Colonic mucosa (tissue), 4 donors: ENCODE measurements at regions not wholly inside any gene's neighbourhood (a gene's known extent, or its start where the extent isn't known, plus 50 kb on each side); places are given as distances from the start of the nearest gene placed in this dataset.

ENCODE experiments used
- DNase-seq: peaks from one replicate; pipeline ENCODE4 v3.0.0-alpha.2; 2020
- H3K27ac ChIP-seq: fragments of 200-600 bp; one replicate; pipeline ENCODE4 v1.8.0; 2021
- H3K27me3 ChIP-seq: fragments of 200-600 bp; one replicate; pipeline ENCODE4 v1.8.0; 2021
- H3K36me3 ChIP-seq: fragments of 200-600 bp; one replicate; pipeline ENCODE4 v1.8.0; 2021
- H3K4me1 ChIP-seq: fragments of 200-600 bp; one replicate; pipeline ENCODE4 v1.8.0; 2021; ENCODE audit warnings: mild to moderate bottlenecking
- H3K4me3 ChIP-seq: fragments of 200-600 bp; one replicate; pipeline ENCODE4 v1.8.0; 2021
- H3K9ac ChIP-seq, 2 donors: one replicate each; pipeline ENCODE4 v1.7.0; 2013; ENCODE audit warnings: control low read depth in 2 of 2, low read depth in 2 of 2, low read length in 2 of 2
- H3K9me3 ChIP-seq: fragments of 200-600 bp; one replicate; pipeline ENCODE4 v1.8.0; 2021
- CTCF ChIP-seq: fragments of 200-600 bp; IDR thresholded peaks from one replicate; pipeline ENCODE4 v1.8.0; 2022; ENCODE audit warnings: antibody characterized with exemption, mild to moderate bottlenecking
- intact Hi-C: fragments of 100-400 bp; cut with DNase I; formaldehyde crosslinking; loops from one replicate; pipeline ENCODE4 v1.14.1; 2022
- donor health status: healthy.
- donor health status: DM: no; HTN: no; CAD: no.
- donor health status: DM: no; HTN: no; CAD: no.

- no peaks in the 10 kb centered on the region for H3K36me3 ChIP-seq
- no peak overlapping the region for H3K9ac ChIP-seq
- H3K4me3 ChIP-seq, result no peak overlapping the region
- no peak for TF ChIP-seq CTCF
- no peaks in the 10 kb centered on the region for H3K27me3 ChIP-seq
- no peak for DNase-seq
- no peaks in the 10 kb centered on the region for H3K9me3 ChIP-seq
- H3K4me1 ChIP-seq, result no peaks in the 10 kb centered on the region
- H3K27ac ChIP-seq, result no peak overlapping the region
- intact Hi-C loops, result no loop called here
Observed at GRCh38 chr2:215847056-215847455, 166.3 kb downstream of the MREG start.

GRCh38 chr2:215845839-215846586 lies 167.3 kb downstream of the MREG start:
- no peaks in the 10 kb centered on the region for H3K9me3 ChIP-seq
- intact Hi-C loops, result no loop called here
- H3K27me3 ChIP-seq, result no peaks in the 10 kb centered on the region
- no peak for DNase-seq
- H3K36me3 ChIP-seq, result no peaks in the 10 kb centered on the region
- H3K27ac ChIP-seq, result no peak overlapping the region
- no peak for TF ChIP-seq CTCF
- no peak overlapping the region for H3K9ac ChIP-seq
- H3K4me1 ChIP-seq, result peaks cover 3% of the 10 kb centered on the region
- no peak overlapping the region for H3K4me3 ChIP-seq

GRCh38 chr2:215843579-215843978 lies 169.8 kb downstream of the MREG start:
- H3K4me3 ChIP-seq, result no peak overlapping the region
- H3K27me3 ChIP-seq, result no peaks in the 10 kb centered on the region
- no peaks in the 10 kb centered on the region for H3K9me3 ChIP-seq
- H3K27ac ChIP-seq, result no peak overlapping the region
- peaks cover 3% of the 10 kb centered on the region for H3K4me1 ChIP-seq
- TF ChIP-seq CTCF, result no peak
- DNase-seq, result no peak
- H3K9ac ChIP-seq, result no peak overlapping the region
- intact Hi-C loops, result no loop called here
- H3K36me3 ChIP-seq, result no peaks in the 10 kb centered on the region

GRCh38 chr2:215841175-215841816 lies 172.1 kb downstream of the MREG start:
- no peak for TF ChIP-seq CTCF
- Histone ChIP-seq H3K36me3 (no peaks in the 10 kb centered on the region), H3K9me3 (no peaks in the 10 kb centered on the region), H3K27me3 (no peaks in the 10 kb centered on the region), H3K9ac (peak overlapping the region in 1 of 2 donors; percentile 17), H3K4me3 (no peak overlapping the region), H3K4me1 (peaks cover 3% of the 10 kb centered on the region), H3K27ac (peak overlapping the region; percentile 59)
- peak; percentile 50 for DNase-seq
- intact Hi-C loops, result no loop called here

GRCh38 chr2:215839816-215840215 lies 173.5 kb downstream of the MREG start:
- Histone ChIP-seq H3K9me3 (no peaks in the 10 kb centered on the region), H3K27ac (no peak overlapping the region), H3K9ac (no peak overlapping the region), H3K4me3 (no peak overlapping the region), H3K27me3 (no peaks in the 10 kb centered on the region), H3K4me1 (peaks cover 3% of the 10 kb centered on the region), H3K36me3 (no peaks in the 10 kb centered on the region)
- intact Hi-C loops, result no loop called here
- DNase-seq, result no peak
- no peak for TF ChIP-seq CTCF
